ENCODE measurements at regions not wholly inside any gene's neighbourhood (a gene's known extent, or its start where the extent isn't known, plus 50 kb on each side); places are given as distances from the start of the nearest gene placed in this dataset.

- Histone ChIP-seq H3K36me3 (ENCODE audit: control insufficient read depth in 4 of 4, insufficient read depth in 4 of 4, low read length in 4 of 4) (no peaks in the 10 kb centered on the region), H3K9ac (ENCODE audit: insufficient read depth in 1 of 2, low read length in 2 of 2) (no peak overlapping the region), H3K27me3 (ENCODE audit: control insufficient read depth in 3 of 3, insufficient read depth in 3 of 3, low read length in 2 of 3) (no peaks in the 10 kb centered on the region), H3K4me1 (ENCODE audit: control insufficient read depth in 5 of 5, insufficient read depth in 5 of 5, low read length in 5 of 5) (no peaks in the 10 kb centered on the region), H3K4me3 (no peak overlapping the region), H3K9me3 (ENCODE audit: control insufficient read depth in 4 of 4, insufficient read depth in 3 of 4, low read length in 3 of 4) (peaks cover 0 to 5% (median 0%) of the 10 kb centered on the region in 4 donors), H3K27ac (ENCODE audit: low read depth in 1 of 2, low read length in 1 of 2) (no peak overlapping the region)
- no peak for ATAC-seq (ENCODE audit: insufficient read depth, low FRiP score)
- no peak for TF ChIP-seq CTCF (IDR thresholded peaks at IDR 0.05; ENCODE audit: control extremely low read depth, extremely low read depth)
- DNase-seq: no peak
- WGBS, 2 donors: 78 to 86% methylated on average over 8 of the region's 8 CpGs
Measured at GRCh38 chr7:125833839-125834238, 904.2 kb upstream of the POT1 start.

GRCh38 chr7:125830743-125831142, 901.1 kb upstream of the POT1 start:
- DNase-seq (no peak), ATAC-seq (ENCODE audit: insufficient read depth, low FRiP score) (no peak)
- TF ChIP-seq CTCF (IDR thresholded peaks at IDR 0.05; ENCODE audit: control extremely low read depth, extremely low read depth): no peak
- H3K9me3 ChIP-seq (ENCODE audit: control insufficient read depth in 4 of 4, insufficient read depth in 3 of 4, low read length in 3 of 4): peaks cover 0 to 5% (median 0%) of the 10 kb centered on the region in 4 donors
- H3K4me1 ChIP-seq (ENCODE audit: control insufficient read depth in 5 of 5, insufficient read depth in 5 of 5, low read length in 5 of 5): no peaks in the 10 kb centered on the region
- no peaks in the 10 kb centered on the region for H3K27me3 ChIP-seq (ENCODE audit: control insufficient read depth in 3 of 3, insufficient read depth in 3 of 3, low read length in 2 of 3)
- H3K27ac ChIP-seq (ENCODE audit: low read depth in 1 of 2, low read length in 1 of 2): no peak overlapping the region
- no peak overlapping the region for H3K4me3 ChIP-seq
- no peaks in the 10 kb centered on the region for H3K36me3 ChIP-seq (ENCODE audit: control insufficient read depth in 4 of 4, insufficient read depth in 4 of 4, low read length in 4 of 4)
- H3K9ac ChIP-seq (ENCODE audit: insufficient read depth in 1 of 2, low read length in 2 of 2): no peak overlapping the region

- Histone ChIP-seq H3K27me3 (ENCODE audit: control insufficient read depth in 3 of 3, insufficient read depth in 3 of 3, low read length in 2 of 3) (no peaks in the 10 kb centered on the region), H3K9ac (ENCODE audit: insufficient read depth in 1 of 2, low read length in 2 of 2) (no peak overlapping the region), H3K4me3 (no peak overlapping the region), H3K4me1 (ENCODE audit: control insufficient read depth in 5 of 5, insufficient read depth in 5 of 5, low read length in 5 of 5) (no peaks in the 10 kb centered on the region), H3K27ac (ENCODE audit: low read depth in 1 of 2, low read length in 1 of 2) (no peak overlapping the region), H3K36me3 (ENCODE audit: control insufficient read depth in 4 of 4, insufficient read depth in 4 of 4, low read length in 4 of 4) (no peaks in the 10 kb centered on the region), H3K9me3 (ENCODE audit: control insufficient read depth in 4 of 4, insufficient read depth in 3 of 4, low read length in 3 of 4) (peaks cover 0 to 5% (median 0%) of the 10 kb centered on the region in 4 donors)
- 90 to 92% methylated on average over 3 of the region's 3 CpGs for WGBS, 2 donors
- DNase-seq (no peak), ATAC-seq (ENCODE audit: insufficient read depth, low FRiP score) (no peak)
- no peak for TF ChIP-seq CTCF (IDR thresholded peaks at IDR 0.05; ENCODE audit: control extremely low read depth, extremely low read depth)
Measured at GRCh38 chr7:125828153-125828700, 898.6 kb upstream of the POT1 start.

GRCh38 chr7:125823538-125823937, 893.9 kb upstream of the POT1 start:
- no peak overlapping the region for H3K4me3 ChIP-seq
- no peaks in the 10 kb centered on the region for H3K27me3 ChIP-seq (ENCODE audit: control insufficient read depth in 3 of 3, insufficient read depth in 3 of 3, low read length in 2 of 3)
- no peaks in the 10 kb centered on the region for H3K9me3 ChIP-seq (ENCODE audit: control insufficient read depth in 4 of 4, insufficient read depth in 3 of 4, low read length in 3 of 4)
- H3K27ac ChIP-seq (ENCODE audit: low read depth in 1 of 2, low read length in 1 of 2): no peak overlapping the region
- no peak overlapping the region for H3K9ac ChIP-seq (ENCODE audit: insufficient read depth in 1 of 2, low read length in 2 of 2)
- no peaks in the 10 kb centered on the region for H3K4me1 ChIP-seq (ENCODE audit: control insufficient read depth in 5 of 5, insufficient read depth in 5 of 5, low read length in 5 of 5)
- H3K36me3 ChIP-seq (ENCODE audit: control insufficient read depth in 4 of 4, insufficient read depth in 4 of 4, low read length in 4 of 4): no peaks in the 10 kb centered on the region
- DNase-seq (no peak), ATAC-seq (ENCODE audit: insufficient read depth, low FRiP score) (no peak)
- no peak for TF ChIP-seq CTCF (IDR thresholded peaks at IDR 0.05; ENCODE audit: control extremely low read depth, extremely low read depth)

All from lung (tissue), 11 donors.